Liver (tissue), 8 donors: ENCODE measurements at regions not wholly inside any gene's neighbourhood (a gene's known extent, or its start where the extent isn't known, plus 50 kb on each side); places are given as distances from the start of the nearest gene placed in this dataset.

Source experiments
- DNase-seq: peaks from one replicate; pipeline ENCODE4 v3.0.0-alpha.2; 2017; ENCODE audit warnings: low spot score
- H3K27ac ChIP-seq, 2 donors: one replicate each; pipeline ENCODE4 v1.7.0; 2013; ENCODE audit warnings: inconsistent platforms in 2 of 2, low read length in 2 of 2, control low read depth in 1 of 2, low read depth in 1 of 2, mild to moderate bottlenecking in 1 of 2
- H3K27me3 ChIP-seq, 4 donors: one replicate each; pipeline versions ENCODE4 v1.6.1 to v1.7.0; 2013; ENCODE audit warnings: low read length in 3 of 4, inconsistent platforms in 1 of 4, mild to moderate bottlenecking in 1 of 4, moderate library complexity in 1 of 4; ENCODE audit not compliant: control insufficient read depth in 4 of 4, insufficient read depth in 4 of 4
- H3K36me3 ChIP-seq, 4 donors: one replicate each; pipeline versions ENCODE4 v1.6.1 to v1.7.0; 2013; ENCODE audit warnings: low read length in 3 of 4, mild to moderate bottlenecking in 3 of 4, low read depth in 1 of 4, moderate library complexity in 1 of 4; ENCODE audit not compliant: control insufficient read depth in 4 of 4, insufficient read depth in 3 of 4
- H3K4me1 ChIP-seq, 4 donors: one replicate each; pipeline versions ENCODE4 v1.6.1 to v1.7.0; 2013; ENCODE audit warnings: low read length in 3 of 4, mild to moderate bottlenecking in 3 of 4, moderate library complexity in 1 of 4; ENCODE audit not compliant: control insufficient read depth in 4 of 4, insufficient read depth in 4 of 4
- H3K4me3 ChIP-seq, 3 donors: one replicate each; pipeline versions ENCODE4 v1.6.1 to v1.7.0; 2013; ENCODE audit warnings: low read length in 3 of 3, control low read depth in 1 of 3, low read depth in 1 of 3, mild to moderate bottlenecking in 1 of 3
- H3K9ac ChIP-seq, 2 donors: one replicate each; pipeline ENCODE4 v1.7.0; 2013; ENCODE audit warnings: low read length in 2 of 2, mild to moderate bottlenecking in 2 of 2, moderate library complexity in 2 of 2, control low read depth in 1 of 2, low read depth in 1 of 2
- H3K9me3 ChIP-seq, 4 donors: one replicate each; pipeline versions ENCODE4 v1.6.1 to v1.7.0; 2013; ENCODE audit warnings: low read length in 3 of 4; ENCODE audit not compliant: control insufficient read depth in 4 of 4
- CTCF ChIP-seq: fragments of 150-350 bp; IDR thresholded peaks from 2 replicates; pipeline ENCODE4 v1.5.1; 2017; ENCODE audit warnings: improper control_type of control experiment, low read depth, low read length; ENCODE audit not compliant: missing input control
- EGR1 ChIP-seq, 2 donors: IDR thresholded peaks; 2 replicates each; pipeline ENCODE4 v1.6.1; 2016 to 2018; ENCODE audit warnings: antibody characterized with exemption in 2 of 2, low read depth in 2 of 2
- FOXA1 ChIP-seq: IDR thresholded peaks from 2 replicates; pipeline ENCODE4 v1.6.1; 2016; ENCODE audit warnings: antibody characterized with exemption
- FOXA2 ChIP-seq: IDR thresholded peaks from 2 replicates; pipeline ENCODE4 v1.6.1; 2016; ENCODE audit warnings: antibody characterized with exemption
- GABPA ChIP-seq, 2 donors: IDR thresholded peaks in 1 of 2; conservative IDR thresholded peaks in 1 of 2; 2 replicates each; pipeline ENCODE4 v1.6.1; 2016; ENCODE audit warnings: antibody characterized with exemption in 2 of 2, mild to moderate bottlenecking in 1 of 2, moderate library complexity in 1 of 2
- HNF4A ChIP-seq, 2 donors: conservative IDR thresholded peaks; 2 replicates each; pipeline ENCODE4 v1.6.1; 2016; ENCODE audit warnings: antibody characterized with exemption in 2 of 2, mild to moderate bottlenecking in 2 of 2
- HNF4G ChIP-seq: IDR thresholded peaks from 2 replicates; pipeline ENCODE4 v1.6.1; 2016; ENCODE audit warnings: antibody characterized with exemption
- JUND ChIP-seq, 2 donors: IDR thresholded peaks; 2 replicates each; pipeline ENCODE4 v1.6.1; 2016; ENCODE audit warnings: antibody characterized with exemption in 2 of 2
- MAX ChIP-seq: IDR thresholded peaks from 2 replicates; pipeline ENCODE4 v1.6.1; 2016; ENCODE audit warnings: antibody characterized with exemption
- NR2F2 ChIP-seq: IDR thresholded peaks from 2 replicates; pipeline ENCODE4 v1.6.1; 2016; ENCODE audit warnings: antibody characterized with exemption
- RAD21 ChIP-seq, 2 donors: IDR thresholded peaks; 2 replicates each; pipeline ENCODE4 v1.6.1; 2016; ENCODE audit warnings: antibody characterized with exemption in 2 of 2, mild to moderate bottlenecking in 2 of 2
- REST ChIP-seq: IDR thresholded peaks from 2 replicates; pipeline ENCODE4 v1.6.1; 2016; ENCODE audit warnings: antibody characterized with exemption, mild to moderate bottlenecking
- RXRA ChIP-seq, 2 donors: IDR thresholded peaks; 2 replicates each; pipeline ENCODE4 v1.6.1; 2017 to 2018; ENCODE audit warnings: antibody characterized with exemption in 2 of 2, mild to moderate bottlenecking in 1 of 2
- SP1 ChIP-seq: IDR thresholded peaks from 2 replicates; pipeline ENCODE4 v1.6.1; 2018; ENCODE audit warnings: antibody characterized with exemption, mild to moderate bottlenecking
- YY1 ChIP-seq: IDR thresholded peaks from 2 replicates; pipeline ENCODE4 v1.6.1; 2016; ENCODE audit warnings: antibody characterized with exemption, mild to moderate bottlenecking
- ZBTB33 ChIP-seq: IDR thresholded peaks from 2 replicates; pipeline ENCODE4 v1.6.1; 2016; ENCODE audit warnings: antibody characterized with exemption
- WGBS: extraction: QIAGEN DNeasy Blood & Tissue Kit; methylation state at CpG from one replicate; pipeline ENCODE4 v1.1.7; 2013; 5-methylcytosine and 5-hydroxymethylcytosine counted together
- donor health status: healthy.
- donor health status: healthy.
- donor health status: healthy.
- donor health status: healthy.
- donor health status: healthy.

- TF ChIP-seq FOXA1 (no peak), CTCF (no peak), REST (no peak), EGR1 (IDR thresholded peaks at IDR 0.05; ENCODE audit: low read depth in 2 of 2) (no peak), RXRA (IDR thresholded peaks at IDR 0.05) (no peak), RAD21 (IDR thresholded peaks at IDR 0.05) (no peak), NR2F2 (no peak), FOXA2 (no peak)
- Histone ChIP-seq H3K9me3 (no peaks in the 10 kb centered on the region), H3K4me1 (no peaks in the 10 kb centered on the region), H3K36me3 (no peaks in the 10 kb centered on the region), H3K9ac (no peak overlapping the region), H3K27me3 (no peaks in the 10 kb centered on the region), H3K4me3 (no peak overlapping the region), H3K27ac (no peak overlapping the region)
- WGBS: 86% methylated on average over 7 of the region's 7 CpGs
- DNase-seq: no peak
Measured at GRCh38 chr2:12495247-12495868, 221.4 kb upstream of the TRIB2 start.

- H3K36me3 ChIP-seq: no peaks in the 10 kb centered on the region
- no peaks in the 10 kb centered on the region for H3K4me1 ChIP-seq
- H3K27me3 ChIP-seq: no peaks in the 10 kb centered on the region
- H3K4me3 ChIP-seq: no peak overlapping the region
- TF ChIP-seq REST (no peak), RAD21 (IDR thresholded peaks at IDR 0.05) (no peak), SP1 (no peak), GABPA (IDR thresholded peaks at IDR 0.05 in 1 of 2, conservative IDR thresholded peaks at IDR 0.05 in 1 of 2) (no peak), RXRA (IDR thresholded peaks at IDR 0.05) (no peak), HNF4G (no peak), JUND (IDR thresholded peaks at IDR 0.05) (no peak), ZBTB33 (no peak), HNF4A (conservative IDR thresholded peaks at IDR 0.05) (no peak), EGR1 (IDR thresholded peaks at IDR 0.05; ENCODE audit: low read depth in 2 of 2) (no peak), MAX (no peak), YY1 (no peak), CTCF (no peak)
- DNase-seq: no peak
- no peaks in the 10 kb centered on the region for H3K9me3 ChIP-seq
- WGBS: 58% methylated on average over 3 of the region's 3 CpGs
- H3K27ac ChIP-seq: no peak overlapping the region
- no peak overlapping the region for H3K9ac ChIP-seq
Measured at GRCh38 chr2:12498286-12498685, 218.4 kb upstream of the TRIB2 start.
